Activated CD8-positive, alpha-beta memory T cell treated with anti-CD3 and anti-CD28 coated beads for 24 hours (primary cell): ENCODE measurements at regions not wholly inside any gene's neighbourhood (a gene's known extent, or its start where the extent isn't known, plus 50 kb on each side); places are given as distances from the start of the nearest gene placed in this dataset.
A peak's percentile ranks its signal among the peaks of the same experiment; 100 is the strongest.
"Not testable (repeated sequence)": the region's sequence is repeated elsewhere in the genome, so short reads cannot be mapped to it uniquely, and the experiment has no call there.

Experiments used
- DNase-seq: peaks from one replicate; pipeline ENCODE4 v3.0.0-alpha.2; 2020

DNA sequence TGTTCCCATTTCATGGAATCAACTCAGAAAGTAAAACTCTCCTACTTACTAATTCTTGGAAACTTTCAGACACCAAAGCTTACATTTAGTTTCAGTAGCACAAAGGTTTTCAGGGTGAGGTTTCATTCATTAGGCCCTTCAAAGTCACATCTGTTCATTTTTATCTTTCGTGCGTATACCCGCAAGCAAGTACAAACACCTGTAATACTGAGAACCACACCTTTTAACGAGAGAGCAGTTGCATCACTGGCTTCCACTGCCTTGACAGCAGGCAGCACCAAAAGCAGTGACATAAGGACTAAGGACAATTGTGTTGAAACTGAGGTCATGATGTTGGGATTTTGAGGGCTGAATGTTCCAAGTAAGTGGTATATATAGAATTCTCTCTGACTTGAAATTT is 60.5 kb downstream of the GOLGA6L22 start:
- not testable (repeated sequence) for DNase-seq

DNA sequence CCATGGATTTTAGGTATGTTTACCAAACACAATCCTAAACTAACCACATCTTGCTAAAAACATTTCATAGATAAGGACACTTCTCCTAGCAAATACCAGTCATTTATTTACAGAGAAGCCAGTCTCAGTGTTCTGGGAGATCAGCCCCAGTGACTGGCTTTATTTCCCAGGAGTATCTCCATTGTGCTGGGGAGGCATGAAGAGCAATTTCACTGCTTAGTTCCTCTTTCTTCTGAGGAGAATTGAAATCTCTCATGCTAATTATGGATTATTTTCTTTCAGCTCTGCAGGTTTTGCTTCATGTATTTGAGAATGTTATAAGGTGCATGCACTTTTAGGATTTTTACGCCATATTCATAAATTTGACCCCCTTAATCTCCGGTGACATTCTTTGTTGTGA is 67.8 kb downstream of the GOLGA6L22 start:
- not testable (repeated sequence) for DNase-seq

DNA sequence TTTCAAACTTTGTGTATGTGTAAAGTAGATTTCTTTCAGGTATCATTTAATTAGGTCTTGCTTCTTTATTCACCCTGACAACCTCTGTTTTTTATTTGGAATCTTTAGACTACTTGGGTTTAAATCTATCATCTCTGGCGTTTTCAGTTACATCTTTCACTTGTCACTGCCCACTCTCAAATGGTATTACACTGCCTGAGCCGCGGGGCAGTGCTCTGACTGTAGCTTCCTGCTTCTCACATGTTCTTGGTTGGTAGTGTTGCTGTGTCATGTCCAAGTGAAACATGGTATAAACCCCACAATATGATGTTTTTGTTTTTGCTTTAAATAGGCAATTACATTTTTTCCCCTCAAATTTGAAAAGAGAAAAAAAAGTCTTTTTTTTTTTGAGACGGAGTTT is 68.3 kb downstream of the GOLGA6L22 start:
- not testable (repeated sequence) for DNase-seq

DNA sequence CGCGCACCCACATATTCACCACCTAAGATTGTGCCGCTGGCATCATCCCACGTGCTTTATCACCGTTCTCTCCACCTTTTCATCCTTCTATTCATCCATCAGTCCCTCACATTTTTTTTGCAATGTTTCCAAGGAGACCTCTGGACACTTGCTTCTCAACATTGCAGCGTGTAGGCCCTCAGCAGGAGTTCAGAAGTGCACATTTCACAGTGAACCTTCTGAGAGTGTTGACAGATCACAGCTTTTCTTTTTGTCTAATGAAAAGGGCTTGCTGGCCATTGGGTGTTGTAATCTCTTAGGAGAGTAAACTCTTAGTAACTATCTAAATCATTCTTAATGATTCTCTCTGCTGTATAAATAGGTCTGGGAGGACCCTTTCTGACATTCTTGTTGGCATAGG is 70.5 kb downstream of the GOLGA6L22 start:
- DNase-seq: not testable (repeated sequence)

DNA sequence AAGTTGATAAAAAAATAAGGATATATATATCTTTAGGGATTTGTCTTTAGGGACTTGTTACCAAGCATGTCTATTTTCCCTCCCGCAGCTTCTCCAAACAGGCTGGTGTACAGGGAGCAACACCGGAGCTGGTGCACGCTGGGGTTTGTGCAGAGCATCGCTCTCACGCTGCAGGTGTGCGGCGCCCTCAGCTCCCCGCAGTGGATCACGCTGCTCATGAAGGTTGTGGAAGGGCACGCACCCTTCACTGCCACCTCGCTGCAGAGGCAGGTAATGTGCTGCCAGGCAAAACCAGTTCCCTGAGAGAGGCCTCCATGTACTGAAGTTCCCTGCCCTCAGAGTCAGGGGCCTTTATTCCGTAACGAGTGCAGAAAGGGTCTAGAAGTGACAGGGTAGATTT is 101.0 kb downstream of the GOLGA6L22 start:
- DNase-seq: not testable (repeated sequence)

DNA sequence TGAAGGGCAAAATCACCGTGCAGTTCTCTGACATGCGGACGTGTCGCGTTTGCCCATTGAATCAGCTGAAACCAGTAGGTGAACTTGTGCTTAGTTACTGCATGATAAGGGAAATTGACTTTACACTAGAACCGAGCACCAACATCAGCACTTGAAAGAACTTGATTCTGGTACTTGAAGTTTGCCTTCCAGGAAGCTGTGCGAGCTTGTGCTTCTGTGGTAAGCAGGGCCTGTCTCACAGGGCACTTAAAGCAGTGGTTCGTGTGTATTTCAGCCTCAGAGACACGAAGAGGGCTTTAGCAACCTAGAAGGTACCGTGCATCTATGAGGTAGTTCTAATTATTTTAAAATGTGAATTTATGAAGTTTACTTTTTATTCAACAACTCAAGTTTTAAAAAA is 103.0 kb downstream of the GOLGA6L22 start:
- not testable (repeated sequence) for DNase-seq

DNA sequence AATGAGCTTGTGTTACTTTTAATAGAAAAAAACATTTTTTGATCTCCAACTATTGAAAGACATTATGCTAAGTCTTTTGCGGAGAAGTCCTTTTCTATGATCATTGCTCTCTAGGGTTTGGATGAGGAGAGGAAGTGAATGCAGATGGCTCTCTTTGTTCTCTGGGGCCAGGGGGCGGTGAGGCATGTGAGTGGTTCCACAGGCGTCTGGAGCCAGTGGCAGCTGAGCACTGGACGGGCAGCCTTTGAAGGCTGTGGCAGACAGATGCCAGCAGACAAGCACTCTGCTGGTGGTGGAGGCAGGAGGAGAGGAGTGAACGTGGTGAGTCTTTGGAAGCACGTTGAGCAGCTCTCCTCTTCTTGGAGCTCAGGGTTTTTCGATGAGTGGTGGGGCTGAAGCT is 107.8 kb downstream of the GOLGA6L22 start:
- not testable (repeated sequence) for DNase-seq

DNA sequence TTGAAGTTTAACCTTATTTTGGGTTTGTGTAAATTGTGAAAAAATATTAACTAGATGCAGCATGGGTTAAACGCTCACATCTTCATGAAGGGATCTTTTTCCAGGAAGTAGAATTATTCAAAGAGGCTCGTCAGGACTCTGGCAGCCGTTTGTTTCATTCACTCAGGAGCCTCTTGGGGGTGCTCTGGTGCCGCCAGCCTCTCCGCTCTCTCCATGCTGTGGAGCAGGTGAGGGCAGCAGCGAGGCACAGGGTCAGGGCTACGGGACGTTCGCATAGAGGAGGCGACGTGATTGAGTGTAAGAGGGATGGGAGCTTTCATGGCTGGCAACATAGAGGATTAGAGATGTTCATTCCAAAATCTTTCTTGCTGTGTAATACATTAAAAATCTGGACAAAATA is 110.8 kb downstream of the GOLGA6L22 start:
- not testable (repeated sequence) for DNase-seq

DNA sequence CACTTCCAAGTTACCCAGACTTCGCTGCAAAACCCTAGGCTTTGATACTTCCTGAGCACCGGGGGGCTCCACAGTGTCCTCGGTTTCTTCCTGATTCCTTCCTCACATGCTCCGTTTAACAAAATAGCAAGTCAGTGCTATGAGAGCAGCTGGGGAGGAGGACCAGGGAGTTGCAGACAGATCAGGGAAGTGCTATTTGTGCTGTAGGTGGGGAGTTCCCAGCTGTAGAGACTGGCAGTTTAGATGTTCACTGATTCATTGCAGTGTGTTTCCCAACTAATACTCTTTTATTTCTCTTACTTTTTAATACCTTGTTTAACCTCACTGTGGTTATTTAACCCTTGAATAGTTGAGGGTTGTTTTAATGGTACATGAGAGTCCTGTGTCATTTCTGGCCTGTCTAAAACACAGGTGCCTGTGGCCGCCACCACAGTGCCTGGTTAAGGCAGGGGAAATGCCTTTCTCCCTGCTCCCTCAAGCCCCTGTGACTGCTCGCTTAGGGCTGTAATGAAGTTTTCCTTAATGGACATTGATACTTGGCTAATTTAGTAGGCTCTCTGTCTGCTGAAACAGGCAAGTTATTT is 113.5 kb downstream of the GOLGA6L22 start:
- DNase-seq: not testable (repeated sequence)

DNA sequence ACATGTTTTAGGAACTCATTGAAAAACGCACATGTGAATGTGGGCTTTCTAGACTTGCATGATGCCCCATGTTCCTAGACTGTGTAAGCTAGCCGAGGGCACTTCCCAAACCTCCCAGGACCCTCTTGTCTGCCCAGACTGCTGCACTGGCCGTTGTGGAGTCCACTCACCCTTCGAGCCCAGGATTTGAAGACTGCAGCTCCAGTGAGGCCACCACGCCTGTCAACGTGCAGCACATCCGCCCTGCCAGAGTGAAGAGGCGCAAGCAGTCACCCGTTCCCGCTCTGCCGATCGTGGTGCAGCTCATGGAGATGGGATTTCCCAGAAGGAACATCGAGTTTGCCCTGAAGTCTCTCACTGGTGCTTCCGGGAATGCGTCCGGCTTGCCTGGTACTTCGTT is 114.1 kb downstream of the GOLGA6L22 start:
- DNase-seq: not testable (repeated sequence)

DNA sequence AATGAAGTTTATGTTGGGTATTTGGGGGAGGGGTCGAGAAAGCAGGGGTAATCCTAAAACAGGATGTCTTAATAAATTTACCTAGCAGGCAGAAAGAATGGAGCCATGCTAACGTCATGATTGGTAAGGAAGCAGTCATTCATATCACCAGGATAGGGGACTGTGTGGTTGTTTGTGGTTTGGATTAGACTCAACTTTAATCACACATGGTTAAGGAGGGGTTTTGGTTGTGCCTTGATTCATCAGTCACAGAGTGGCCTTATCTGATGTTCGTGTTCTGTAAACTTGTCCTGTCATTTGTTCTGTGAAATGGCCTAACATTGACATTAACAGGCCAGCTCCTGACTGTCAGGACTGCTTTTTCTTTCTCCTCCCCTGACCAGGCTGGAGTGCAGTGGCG is 119.1 kb downstream of the GOLGA6L22 start:
- not testable (repeated sequence) for DNase-seq

DNA sequence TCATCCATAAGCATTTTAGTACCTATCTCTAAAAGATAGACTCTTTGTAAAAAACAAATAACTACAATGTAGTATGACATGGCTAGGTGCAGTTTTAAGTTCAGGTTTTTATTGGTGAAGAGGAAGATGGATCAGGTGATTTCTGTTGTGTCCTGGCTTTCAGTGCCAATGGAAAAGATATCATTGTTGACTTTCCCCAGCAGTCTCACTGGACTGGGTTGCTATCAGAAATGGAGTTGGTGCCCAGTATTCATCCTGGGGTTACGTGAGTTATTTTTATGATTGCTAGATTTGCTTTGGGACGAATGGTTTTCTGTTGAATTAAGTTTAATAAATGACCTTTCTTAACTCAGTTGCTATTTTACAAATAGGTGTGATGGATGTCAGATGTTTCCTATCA is 120.5 kb downstream of the GOLGA6L22 start:
- DNase-seq: not testable (repeated sequence)

DNA sequence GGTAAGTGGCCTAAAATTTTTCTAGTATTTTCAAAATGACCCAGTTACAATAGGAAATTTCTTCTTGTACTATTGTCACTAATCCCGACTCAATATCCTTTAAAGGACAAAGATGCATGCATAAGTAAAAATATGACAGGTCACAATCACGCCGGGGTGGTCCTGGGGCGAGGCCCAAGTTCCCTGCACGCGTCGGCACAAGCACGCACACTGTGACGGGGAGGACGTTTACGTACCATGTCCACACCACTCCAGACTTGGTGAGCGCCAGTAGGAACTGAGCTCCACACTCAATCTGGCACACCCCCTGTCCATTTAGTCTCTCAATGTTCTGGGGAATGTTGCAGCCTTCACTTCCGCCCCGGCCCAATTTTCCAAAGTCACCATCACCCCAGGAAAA is 128.7 kb downstream of the GOLGA6L22 start:
- not testable (repeated sequence) for DNase-seq

DNA sequence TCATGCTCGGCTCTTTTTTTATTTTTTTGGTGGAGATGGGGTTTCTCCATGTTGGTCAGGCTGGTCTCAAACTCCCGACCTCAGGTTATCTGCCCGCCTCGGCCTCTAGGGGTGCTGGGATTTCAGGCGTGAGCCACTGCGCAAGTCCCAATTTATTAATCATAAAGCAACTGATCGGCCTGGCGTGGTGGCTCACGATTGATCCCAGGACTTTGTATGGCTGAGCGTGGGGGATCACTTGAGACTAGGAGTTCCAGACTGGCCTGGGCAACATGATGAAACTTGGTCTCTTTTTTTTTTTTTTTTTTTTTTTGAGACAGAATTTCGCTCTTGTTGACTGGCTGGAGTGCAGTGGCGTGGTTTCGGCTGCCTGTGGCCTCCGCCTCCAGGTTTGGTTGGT is 139.8 kb downstream of the GOLGA6L22 start:
- not testable (repeated sequence) for DNase-seq

DNA sequence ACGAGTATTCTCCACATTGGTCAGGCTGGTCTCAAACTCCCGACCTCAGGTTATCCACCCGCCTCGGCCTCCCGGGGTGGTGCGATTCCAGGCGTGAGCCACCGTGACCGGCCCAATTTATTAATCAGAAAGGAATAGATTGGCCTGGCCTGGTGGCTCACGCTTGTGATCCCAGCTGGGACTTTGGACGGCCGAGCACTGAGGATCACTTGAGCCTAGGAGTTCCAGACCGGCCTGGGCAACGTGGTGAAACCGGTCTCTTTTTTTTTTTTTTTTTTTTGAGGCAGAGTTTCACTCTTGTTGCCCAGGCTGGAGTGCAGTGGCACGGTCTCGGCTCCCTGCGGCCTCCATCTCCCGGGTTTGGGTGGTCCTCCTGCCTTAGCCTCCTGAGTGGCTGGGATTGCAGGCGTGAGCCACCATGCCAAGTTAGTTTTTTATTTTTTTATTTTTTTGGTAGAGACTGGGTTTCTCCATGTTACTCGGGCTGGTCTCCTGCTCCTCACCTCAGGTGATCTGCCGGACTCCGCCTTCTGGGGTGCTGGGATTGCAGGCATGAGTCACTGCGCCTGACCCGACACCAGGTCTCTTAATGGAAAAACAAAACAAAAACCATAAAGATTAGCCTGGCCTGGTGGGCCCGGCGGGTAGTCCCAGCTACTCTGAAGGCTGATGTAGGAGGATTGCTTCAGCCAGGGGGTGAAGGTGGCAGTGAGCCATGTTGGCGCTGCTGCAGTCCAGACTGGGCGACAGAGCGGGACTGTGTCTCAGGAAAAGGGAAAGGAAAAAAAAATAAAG is 141.0 kb downstream of the GOLGA6L22 start:
- DNase-seq: not testable (repeated sequence)

DNA sequence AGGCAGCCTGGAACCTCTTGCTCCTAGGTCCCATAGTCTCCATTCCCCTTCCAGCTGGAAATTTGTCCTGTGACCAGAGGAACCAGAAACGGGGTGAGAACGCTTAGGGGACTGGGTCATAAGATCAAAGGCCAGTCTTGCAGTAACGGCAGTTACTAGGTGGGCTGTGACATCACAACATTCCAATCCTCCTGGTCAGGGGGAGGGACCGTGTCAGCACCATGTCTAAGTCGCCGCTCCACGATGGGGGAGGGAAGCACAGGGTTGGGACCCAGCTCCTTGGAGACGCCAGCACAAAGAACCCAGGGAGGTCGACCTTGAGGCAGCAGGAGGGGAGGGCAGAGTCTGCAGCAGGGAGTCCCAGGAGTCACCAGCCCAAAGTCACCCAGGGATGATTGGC is 158.3 kb downstream of the GOLGA6L22 start:
- not testable (repeated sequence) for DNase-seq

DNA sequence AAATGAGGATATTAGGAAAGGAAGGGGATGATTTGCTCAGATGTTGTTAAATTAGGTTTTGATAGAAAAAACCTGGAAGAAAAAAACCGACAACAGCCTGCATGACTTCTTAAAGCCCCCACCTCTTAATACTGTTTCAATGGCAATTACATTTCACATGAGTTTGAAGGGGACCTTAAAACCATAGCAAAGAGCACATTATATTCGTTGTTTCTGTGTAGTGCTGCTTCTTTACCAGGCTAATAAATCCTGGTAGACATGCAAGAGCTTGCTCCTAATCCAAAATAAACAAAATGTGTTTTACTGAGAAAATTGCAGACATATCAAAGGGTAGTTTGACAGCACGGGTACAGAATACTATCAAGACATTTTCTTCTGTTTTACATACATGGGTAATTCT is 154.7 kb upstream of the NIPA1 start:
- not testable (repeated sequence) for DNase-seq

DNA sequence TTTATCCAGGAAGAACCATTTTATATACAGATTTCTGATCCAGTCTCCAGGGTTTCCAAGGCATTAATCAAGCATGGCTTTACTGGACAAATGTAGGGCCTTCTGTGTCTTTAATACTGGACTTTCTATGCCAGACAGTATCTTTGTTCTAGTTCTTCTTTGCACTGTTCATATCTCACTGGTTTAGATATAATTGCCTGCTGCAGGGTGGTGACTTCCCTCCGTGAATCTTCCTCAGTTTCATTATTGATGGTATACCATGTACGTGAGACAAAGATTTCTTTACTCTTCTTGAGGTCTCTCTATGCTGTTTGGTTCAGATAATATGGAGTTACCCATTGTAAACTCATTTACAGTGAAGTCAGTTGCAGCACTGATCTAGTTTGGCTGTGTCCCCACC is 146.5 kb upstream of the NIPA1 start:
- DNase-seq: not testable (repeated sequence)

DNA sequence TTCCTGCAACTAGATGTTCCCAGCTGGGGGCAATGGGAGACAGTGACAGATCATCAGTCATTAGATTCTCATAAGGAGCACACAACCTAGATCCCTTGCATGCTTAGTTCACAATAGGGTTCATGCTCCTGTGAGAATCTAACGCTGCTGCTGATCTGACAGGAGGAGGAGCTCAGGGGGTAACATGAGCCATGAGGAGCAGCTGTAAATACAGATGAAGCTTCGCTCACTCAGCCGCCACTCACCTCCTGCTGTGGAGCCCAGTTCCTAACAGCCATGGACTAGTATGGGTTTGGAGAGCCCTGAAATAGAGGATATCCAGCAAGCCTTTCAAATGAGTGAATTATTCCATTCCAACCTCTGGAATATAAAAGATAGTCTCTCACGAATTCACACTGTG is 137.0 kb upstream of the NIPA1 start:
- DNase-seq: not testable (repeated sequence)

DNA sequence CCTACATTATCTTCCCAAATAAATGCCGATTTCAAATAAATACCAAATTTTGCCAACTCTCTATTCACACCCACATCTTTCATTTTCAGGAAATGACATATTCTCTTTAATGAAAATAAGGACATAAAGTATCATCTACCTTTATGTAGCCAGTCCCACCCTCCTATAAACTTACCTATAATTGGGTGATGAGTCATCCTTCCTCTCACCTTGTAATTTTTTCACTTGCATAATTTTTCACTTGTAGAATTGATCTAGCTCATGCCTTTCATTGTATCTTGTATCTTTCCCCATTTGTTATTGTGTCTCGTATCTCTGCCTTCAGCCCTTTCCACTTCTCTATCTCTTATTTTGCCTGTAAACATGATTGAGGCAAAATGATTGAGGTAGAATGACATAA is 135.3 kb upstream of the NIPA1 start:
- DNase-seq: not testable (repeated sequence)

DNA sequence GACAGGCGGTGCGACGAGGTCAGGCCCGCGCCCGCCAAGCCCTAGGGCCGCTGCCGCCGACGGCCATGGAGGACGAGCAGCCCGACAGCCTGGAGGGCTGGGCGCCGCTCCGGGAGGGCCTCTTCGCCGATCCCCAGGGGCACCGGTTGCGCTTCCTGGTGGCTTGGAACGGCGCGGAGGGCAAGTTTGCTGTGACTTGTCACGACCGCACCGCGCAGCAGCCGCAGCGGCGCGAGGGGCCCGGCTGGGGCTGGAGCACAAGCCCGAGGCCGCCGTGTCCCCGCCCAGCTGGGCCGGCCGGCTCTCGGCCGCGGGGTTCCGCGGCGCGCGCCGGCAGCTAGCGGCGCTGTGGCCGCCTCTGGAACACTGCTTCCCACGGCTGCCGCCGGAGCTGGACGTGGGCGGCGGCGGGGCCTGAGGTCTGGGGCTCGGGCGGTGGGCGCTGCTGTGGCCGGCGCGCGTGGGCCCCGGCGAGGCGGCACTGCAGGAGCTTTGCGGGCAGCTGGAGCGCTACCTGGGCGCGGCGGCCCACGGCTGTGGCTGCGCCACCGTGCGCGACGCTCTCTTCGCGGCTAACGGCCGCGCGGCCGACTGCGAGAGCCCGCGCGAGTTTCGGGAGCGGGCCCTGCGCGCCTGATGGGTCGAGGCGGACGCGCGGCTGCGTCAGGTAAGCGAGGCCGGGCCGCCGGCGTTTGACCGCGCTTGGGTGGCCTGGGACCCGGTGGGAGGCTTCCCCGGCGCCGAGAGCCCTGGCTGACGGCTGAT is 122.0 kb upstream of the NIPA1 start:
- DNase-seq: peak; percentile 74

DNA sequence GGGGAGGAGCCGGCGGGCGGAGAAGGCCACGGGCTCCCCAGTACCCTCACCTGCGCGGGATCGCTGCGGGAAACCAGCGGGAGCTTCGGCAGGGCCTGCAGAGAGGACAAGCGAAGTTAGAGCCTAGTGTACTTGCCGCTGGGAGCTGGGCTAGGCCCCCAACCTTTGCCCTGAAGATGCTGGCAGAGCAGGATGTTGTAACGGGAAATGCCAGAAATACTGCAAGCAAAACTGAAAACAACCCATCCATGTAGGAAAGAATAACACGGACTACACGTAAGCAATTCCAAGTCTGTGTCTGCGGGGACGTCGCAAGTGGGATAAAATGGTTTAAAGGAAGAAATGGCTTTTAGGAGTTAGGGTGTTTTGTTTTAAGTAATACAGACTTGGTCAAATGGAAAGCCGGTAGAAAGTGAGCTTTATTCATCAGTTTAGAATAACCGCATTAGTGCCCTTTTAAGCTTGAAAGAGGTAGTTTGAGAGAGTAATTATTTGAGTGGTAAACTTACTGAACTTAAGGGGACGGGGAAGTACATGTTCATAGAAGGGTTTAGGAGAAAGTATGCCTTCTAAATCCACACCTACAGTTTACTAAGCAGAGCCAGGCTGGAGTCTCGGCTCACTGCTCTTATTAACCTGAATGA is 121.3 kb upstream of the NIPA1 start:
- DNase-seq: peak; percentile 64

DNA sequence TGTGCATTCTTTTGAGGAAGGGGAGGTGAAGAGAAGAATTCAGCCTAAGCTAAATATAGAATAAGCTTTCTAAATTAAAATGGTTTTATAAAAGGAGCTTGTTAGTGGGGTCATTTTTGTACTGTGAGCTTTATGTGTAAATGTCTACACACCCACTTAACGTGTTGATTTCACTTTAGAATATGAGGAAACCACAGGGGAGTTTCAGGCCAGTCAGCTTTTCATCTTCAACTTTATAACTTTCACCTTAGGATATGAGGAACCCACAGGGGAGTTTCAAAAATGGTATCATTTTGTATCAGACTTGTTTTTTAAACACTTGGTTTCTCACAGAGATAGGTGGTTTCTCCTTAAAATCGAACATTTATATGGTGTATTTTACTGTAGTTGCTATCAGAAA is 120.7 kb upstream of the NIPA1 start:
- DNase-seq: not testable (repeated sequence)
